ENCODE measurements at regions not wholly inside any gene's neighbourhood (a gene's known extent, or its start where the extent isn't known, plus 50 kb on each side); places are given as distances from the start of the nearest gene placed in this dataset.

DNA sequence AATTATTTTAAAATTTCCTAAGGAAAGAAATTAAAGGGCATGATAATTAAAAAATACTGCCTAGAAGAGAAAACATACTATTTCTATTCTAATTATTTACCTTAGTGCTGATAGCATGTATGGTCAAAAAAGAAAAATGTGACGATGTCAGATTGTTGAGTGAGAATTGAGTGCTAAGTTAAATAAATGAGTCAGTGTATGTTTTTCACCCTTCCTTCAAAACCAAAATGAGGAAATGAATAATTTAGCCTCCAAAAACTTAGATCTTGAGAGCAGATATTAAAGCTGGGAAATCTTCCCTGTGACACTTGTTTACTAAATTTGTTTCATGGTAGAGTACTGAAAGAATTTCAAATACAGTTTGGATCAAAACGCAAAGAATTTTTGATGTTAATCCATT lies 58.6 kb upstream of the NYAP2 start:
- Histone ChIP-seq H3K9me2 (replicated peaks; ENCODE audit: insufficient read depth, low read length) (no peaks in the 10 kb centered on the region), H3K27me3 (replicated peaks; ENCODE audit: insufficient read depth, low read length) (no peaks in the 10 kb centered on the region), H3K79me2 (ENCODE audit: low read length) (no peaks in the 10 kb centered on the region), H2AFZ (ENCODE audit: low read length) (no peak overlapping the region), H3K4me1 (ENCODE audit: low read length) (no peaks in the 10 kb centered on the region), H3K36me3 (replicated peaks; ENCODE audit: insufficient read depth, low read length) (no peaks in the 10 kb centered on the region), H3K9ac (ENCODE audit: low read length) (no peak overlapping the region), H4K20me1 (ENCODE audit: insufficient read depth, low read length) (no peaks in the 10 kb centered on the region), H3K27ac (ENCODE audit: low read length) (no peak overlapping the region), H3K4me2 (ENCODE audit: low read depth, low read length) (no peak overlapping the region), H3K4me3 (ENCODE audit: low read length) (no peak overlapping the region), H3K9me3 (replicated peaks; ENCODE audit: insufficient read depth, low read length) (no peaks in the 10 kb centered on the region), H3F3A (ENCODE audit: insufficient read depth, low read length) (no peaks in the 10 kb centered on the region)
- DNase-seq, result no peak
- no peak for TF ChIP-seq EZH2 (optimal IDR thresholded peaks at IDR 0.05; ENCODE audit: low read depth, low read length)
- TF ChIP-seq EZH2phosphoT487 (IDR thresholded peaks at IDR 0.05; ENCODE audit: low read length), result no peak
- TF ChIP-seq, protein P1, sequence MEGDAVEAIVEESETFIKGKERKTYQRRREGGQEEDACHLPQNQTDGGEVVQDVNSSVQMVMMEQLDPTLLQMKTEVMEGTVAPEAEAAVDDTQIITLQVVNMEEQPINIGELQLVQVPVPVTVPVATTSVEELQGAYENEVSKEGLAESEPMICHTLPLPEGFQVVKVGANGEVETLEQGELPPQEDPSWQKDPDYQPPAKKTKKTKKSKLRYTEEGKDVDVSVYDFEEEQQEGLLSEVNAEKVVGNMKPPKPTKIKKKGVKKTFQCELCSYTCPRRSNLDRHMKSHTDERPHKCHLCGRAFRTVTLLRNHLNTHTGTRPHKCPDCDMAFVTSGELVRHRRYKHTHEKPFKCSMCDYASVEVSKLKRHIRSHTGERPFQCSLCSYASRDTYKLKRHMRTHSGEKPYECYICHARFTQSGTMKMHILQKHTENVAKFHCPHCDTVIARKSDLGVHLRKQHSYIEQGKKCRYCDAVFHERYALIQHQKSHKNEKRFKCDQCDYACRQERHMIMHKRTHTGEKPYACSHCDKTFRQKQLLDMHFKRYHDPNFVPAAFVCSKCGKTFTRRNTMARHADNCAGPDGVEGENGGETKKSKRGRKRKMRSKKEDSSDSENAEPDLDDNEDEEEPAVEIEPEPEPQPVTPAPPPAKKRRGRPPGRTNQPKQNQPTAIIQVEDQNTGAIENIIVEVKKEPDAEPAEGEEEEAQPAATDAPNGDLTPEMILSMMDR (IDR thresholded peaks at IDR 0.05; ENCODE audit: low read length), result no peak

DNA sequence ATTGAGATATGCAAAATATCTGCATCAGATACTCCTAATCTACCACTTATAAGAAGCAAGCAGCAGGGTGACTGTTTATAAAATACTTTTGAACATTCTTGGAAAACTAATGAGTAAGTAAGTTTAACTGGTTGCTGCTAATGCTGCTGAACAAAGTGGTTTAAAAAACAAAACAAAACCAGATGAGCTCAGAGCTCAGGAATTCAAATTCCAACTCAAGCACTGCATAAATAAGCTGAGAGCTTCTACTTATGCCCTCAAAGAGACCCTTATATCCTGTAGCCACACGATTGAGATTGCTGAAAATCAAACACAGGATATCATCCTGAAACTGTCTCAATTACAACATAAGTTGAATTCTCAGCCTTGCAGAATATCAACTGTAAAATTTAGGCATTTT lies 62.3 kb upstream of the NYAP2 start:
- Histone ChIP-seq H3K9me3 (replicated peaks; ENCODE audit: insufficient read depth, low read length) (no peaks in the 10 kb centered on the region), H3K27ac (ENCODE audit: low read length) (no peak overlapping the region), H3K27me3 (replicated peaks; ENCODE audit: insufficient read depth, low read length) (no peaks in the 10 kb centered on the region), H2AFZ (ENCODE audit: low read length) (no peak overlapping the region), H3K4me3 (ENCODE audit: low read length) (no peak overlapping the region), H3K79me2 (ENCODE audit: low read length) (no peaks in the 10 kb centered on the region), H3K9ac (ENCODE audit: low read length) (no peak overlapping the region), H3F3A (ENCODE audit: insufficient read depth, low read length) (no peaks in the 10 kb centered on the region), H3K4me2 (ENCODE audit: low read depth, low read length) (no peak overlapping the region), H3K4me1 (ENCODE audit: low read length) (no peaks in the 10 kb centered on the region), H3K36me3 (replicated peaks; ENCODE audit: insufficient read depth, low read length) (no peaks in the 10 kb centered on the region), H4K20me1 (ENCODE audit: insufficient read depth, low read length) (no peaks in the 10 kb centered on the region), H3K9me2 (replicated peaks; ENCODE audit: insufficient read depth, low read length) (no peaks in the 10 kb centered on the region)
- TF ChIP-seq EZH2phosphoT487 (IDR thresholded peaks at IDR 0.05; ENCODE audit: low read length) (no peak), EZH2 (optimal IDR thresholded peaks at IDR 0.05; ENCODE audit: low read depth, low read length) (no peak)
- TF ChIP-seq, protein P1 (IDR thresholded peaks at IDR 0.05; ENCODE audit: low read length), result no peak
- DNase-seq, result no peak

- H2AFZ ChIP-seq (ENCODE audit: low read length), result no peak overlapping the region
- no peak overlapping the region for H3K4me3 ChIP-seq (ENCODE audit: low read length)
- no peak overlapping the region for H3K27ac ChIP-seq (ENCODE audit: low read length)
- H4K20me1 ChIP-seq (ENCODE audit: insufficient read depth, low read length), result no peaks in the 10 kb centered on the region
- no peaks in the 10 kb centered on the region for H3F3A ChIP-seq (ENCODE audit: insufficient read depth, low read length)
- no peaks in the 10 kb centered on the region for H3K9me3 ChIP-seq (replicated peaks; ENCODE audit: insufficient read depth, low read length)
- no peaks in the 10 kb centered on the region for H3K9me2 ChIP-seq (replicated peaks; ENCODE audit: insufficient read depth, low read length)
- no peaks in the 10 kb centered on the region for H3K36me3 ChIP-seq (replicated peaks; ENCODE audit: insufficient read depth, low read length)
- no peaks in the 10 kb centered on the region for H3K27me3 ChIP-seq (replicated peaks; ENCODE audit: insufficient read depth, low read length)
- no peaks in the 10 kb centered on the region for H3K79me2 ChIP-seq (ENCODE audit: low read length)
- H3K4me2 ChIP-seq (ENCODE audit: low read depth, low read length), result no peak overlapping the region
- H3K4me1 ChIP-seq (ENCODE audit: low read length), result no peaks in the 10 kb centered on the region
- no peak overlapping the region for H3K9ac ChIP-seq (ENCODE audit: low read length)
- no peak for DNase-seq
- no peak for TF ChIP-seq EZH2phosphoT487 (IDR thresholded peaks at IDR 0.05; ENCODE audit: low read length)
- no peak for TF ChIP-seq EZH2 (optimal IDR thresholded peaks at IDR 0.05; ENCODE audit: low read depth, low read length)
- TF ChIP-seq, protein P1 (IDR thresholded peaks at IDR 0.05; ENCODE audit: low read length), result no peak
Observed at GRCh38 chr2:225334514-225334913, 65.0 kb upstream of the NYAP2 start.

Data from MM.1S (cell line).